Lower leg skin (tissue), 4 donors: ENCODE measurements at regions not wholly inside any gene's neighbourhood (a gene's known extent, or its start where the extent isn't known, plus 50 kb on each side); places are given as distances from the start of the nearest gene placed in this dataset.

ENCODE experiments used
- DNase-seq, 2 donors: peaks; one replicate each; pipeline ENCODE4 v3.0.0-alpha.2; 2019; ENCODE audit warnings: low spot score in 2 of 2
- H3K4me3 ChIP-seq: fragments of 200-600 bp; sonication (generic); 2 replicates; pipeline ENCODE4 v1.5.1; 2017; ENCODE audit warnings: mild to moderate bottlenecking, low read depth; ENCODE audit not compliant: poor library complexity, severe bottlenecking
- POLR2A ChIP-seq, 2 donors: fragments of 450-650 bp; IDR thresholded peaks; one replicate each; pipeline ENCODE4 v1.6.1; 2016 to 2017; ENCODE audit warnings: antibody characterized with exemption in 2 of 2, mild to moderate bottlenecking in 1 of 2, moderate library complexity in 1 of 2
- whole genome bisulfite sequencing, 2 donors: methylation state at CpG; one replicate each; pipeline ENCODE4 v1.1.5; 2018; 5-methylcytosine and 5-hydroxymethylcytosine counted together
- intact Hi-C: fragments of 100-400 bp; cut with DNase I; formaldehyde crosslinking; loops from one replicate; pipeline ENCODE4 v1.15.0; 2023; ENCODE audit warnings: low total_unique reads
- TF ChIP-seq, protein P1 (sequence below), 3 donors: fragments of 450-650 bp; IDR thresholded peaks; one replicate each; pipeline ENCODE4 v1.5.1; 2016; ENCODE audit warnings: antibody characterized with exemption in 3 of 3, mild to moderate bottlenecking in 3 of 3, moderate library complexity in 2 of 3

DNA sequence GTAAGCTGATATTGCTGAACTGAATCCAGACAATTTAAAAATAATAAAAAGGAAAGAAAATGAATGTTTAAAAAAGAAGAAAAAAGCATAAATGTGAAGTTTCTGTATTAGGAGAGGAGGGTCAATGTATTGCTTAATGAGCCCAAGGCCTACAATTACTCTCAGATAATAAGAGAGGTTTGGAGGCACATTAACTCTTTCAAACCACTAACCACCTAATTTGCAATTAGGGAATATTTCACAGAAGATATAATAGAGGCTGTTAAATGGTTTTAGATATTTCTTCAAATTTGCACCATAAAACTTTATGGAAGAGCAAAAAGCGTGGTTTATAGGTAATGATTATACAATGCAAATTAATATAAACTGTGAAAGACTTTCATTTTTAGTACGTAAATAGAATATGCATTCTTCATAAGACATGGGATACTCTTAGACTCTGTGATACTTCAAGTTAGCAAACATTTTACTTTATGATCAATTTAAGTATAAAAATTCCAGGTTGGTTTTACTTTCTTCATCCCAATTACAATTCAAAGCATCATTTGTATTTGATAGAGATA, 364.2 kb upstream of the GALNTL6 start:
- no peak overlapping the region for H3K4me3 ChIP-seq
- TF ChIP-seq POLR2A (IDR thresholded peaks at IDR 0.05) = no peak
- TF ChIP-seq, protein P1, sequence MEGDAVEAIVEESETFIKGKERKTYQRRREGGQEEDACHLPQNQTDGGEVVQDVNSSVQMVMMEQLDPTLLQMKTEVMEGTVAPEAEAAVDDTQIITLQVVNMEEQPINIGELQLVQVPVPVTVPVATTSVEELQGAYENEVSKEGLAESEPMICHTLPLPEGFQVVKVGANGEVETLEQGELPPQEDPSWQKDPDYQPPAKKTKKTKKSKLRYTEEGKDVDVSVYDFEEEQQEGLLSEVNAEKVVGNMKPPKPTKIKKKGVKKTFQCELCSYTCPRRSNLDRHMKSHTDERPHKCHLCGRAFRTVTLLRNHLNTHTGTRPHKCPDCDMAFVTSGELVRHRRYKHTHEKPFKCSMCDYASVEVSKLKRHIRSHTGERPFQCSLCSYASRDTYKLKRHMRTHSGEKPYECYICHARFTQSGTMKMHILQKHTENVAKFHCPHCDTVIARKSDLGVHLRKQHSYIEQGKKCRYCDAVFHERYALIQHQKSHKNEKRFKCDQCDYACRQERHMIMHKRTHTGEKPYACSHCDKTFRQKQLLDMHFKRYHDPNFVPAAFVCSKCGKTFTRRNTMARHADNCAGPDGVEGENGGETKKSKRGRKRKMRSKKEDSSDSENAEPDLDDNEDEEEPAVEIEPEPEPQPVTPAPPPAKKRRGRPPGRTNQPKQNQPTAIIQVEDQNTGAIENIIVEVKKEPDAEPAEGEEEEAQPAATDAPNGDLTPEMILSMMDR (IDR thresholded peaks at IDR 0.05) = no peak
- WGBS, 2 donors = 83 to 92% methylated on average over 2 of the region's 2 CpGs
- no peak for DNase-seq
- intact Hi-C loops = no loop called here

DNA sequence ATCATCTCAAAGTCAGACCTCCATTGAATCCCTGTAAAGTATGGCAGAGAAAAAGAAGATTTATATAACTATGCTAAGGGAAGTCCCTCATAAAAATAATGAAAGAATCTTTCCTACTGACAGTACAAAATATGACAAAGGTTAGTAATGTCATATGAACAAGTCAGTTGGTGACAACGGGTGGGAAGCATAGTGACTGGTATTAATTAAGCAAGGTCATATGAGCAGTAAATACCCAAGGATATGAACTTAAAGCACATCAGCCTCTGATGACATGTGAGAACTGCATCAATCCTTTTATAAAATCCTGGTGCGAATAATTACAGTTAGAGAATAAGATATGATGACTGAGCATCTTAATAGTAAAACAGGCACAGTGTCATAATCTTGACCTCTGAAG, 364.8 kb upstream of the GALNTL6 start:
- H3K4me3 ChIP-seq = no peak overlapping the region
- DNase-seq = no peak
- TF ChIP-seq, protein P1 (IDR thresholded peaks at IDR 0.05) = no peak
- no peak for TF ChIP-seq POLR2A (IDR thresholded peaks at IDR 0.05)
- intact Hi-C loops = no loop called here
- 65 to 72% methylated on average over 2 of the region's 2 CpGs for WGBS, 2 donors

DNA sequence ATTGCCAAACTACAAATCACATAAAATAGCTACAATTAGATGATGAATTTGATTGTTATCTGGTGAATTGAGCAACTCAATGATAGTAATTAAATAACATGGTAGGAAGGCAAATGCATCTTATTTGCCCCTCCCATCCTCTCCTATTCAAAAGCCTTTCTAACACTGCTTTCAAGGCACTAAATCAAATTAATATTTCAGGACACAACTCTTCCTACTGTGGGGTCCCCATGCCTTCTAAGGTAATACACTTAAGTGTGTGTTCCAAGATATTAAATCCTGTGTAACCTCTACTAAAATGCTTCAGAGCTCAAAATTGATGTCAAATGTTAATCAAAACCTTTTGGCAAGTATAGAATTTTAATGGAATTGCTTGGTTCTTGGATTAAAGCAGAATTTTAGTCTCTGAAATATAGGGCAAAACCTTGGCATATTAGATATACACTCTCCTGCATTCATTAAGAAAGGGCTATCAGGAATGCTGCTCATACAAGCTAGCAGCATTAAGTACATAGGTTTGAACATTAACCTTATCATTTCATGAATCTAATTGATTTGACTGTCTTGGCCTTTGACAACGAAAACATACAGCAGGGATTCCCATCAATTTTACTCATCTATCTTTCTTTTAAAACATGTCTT, 371.8 kb upstream of the GALNTL6 start:
- intact Hi-C loops = no loop called here
- no peak overlapping the region for H3K4me3 ChIP-seq
- WGBS, 2 donors = 45 to 53% methylated on average over 1 of the region's 1 CpG
- TF ChIP-seq POLR2A (IDR thresholded peaks at IDR 0.05) = no peak
- TF ChIP-seq, protein P1 (IDR thresholded peaks at IDR 0.05) = no peak
- no peak for DNase-seq

DNA sequence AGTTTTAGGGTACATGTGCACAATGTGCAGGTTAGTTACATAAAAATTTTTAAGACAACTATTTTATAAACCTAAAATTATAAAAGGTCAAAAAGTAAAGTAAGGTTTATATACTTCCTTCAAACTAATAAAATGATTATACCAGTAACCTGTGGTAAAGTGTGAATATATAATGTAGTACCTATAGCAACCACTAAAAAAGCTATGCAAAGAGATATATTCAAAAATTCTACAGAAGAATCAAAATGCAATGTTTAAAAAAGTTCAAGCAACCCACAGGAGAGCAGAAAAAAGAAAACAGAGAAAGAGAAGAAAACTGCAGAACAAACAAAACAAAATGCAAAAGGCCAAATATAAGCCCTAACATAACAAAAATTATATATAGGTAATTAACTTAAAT, 379.5 kb upstream of the GALNTL6 start:
- intact Hi-C loops = no loop called here
- no peak for DNase-seq
- H3K4me3 ChIP-seq = no peak overlapping the region
- TF ChIP-seq POLR2A (IDR thresholded peaks at IDR 0.05) = no peak
- TF ChIP-seq, protein P1 (IDR thresholded peaks at IDR 0.05) = no peak

DNA sequence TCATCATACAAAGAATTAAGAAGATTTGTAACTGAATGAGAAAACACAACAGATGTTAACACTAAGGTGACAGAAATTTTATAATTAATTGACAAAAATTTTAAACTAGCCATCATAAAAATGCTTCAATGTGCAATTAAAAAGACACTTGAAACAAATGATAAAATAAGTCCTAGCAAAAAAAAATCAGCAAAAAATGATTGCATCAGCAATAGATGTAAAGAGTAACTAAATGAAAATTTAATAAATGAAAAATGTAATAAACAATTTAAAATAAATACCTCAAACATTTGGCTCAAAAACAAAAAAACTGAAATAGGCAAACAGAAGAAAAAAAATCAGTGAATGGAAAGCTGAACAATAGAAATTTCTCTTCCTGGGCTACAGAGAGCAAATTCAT, 380.7 kb upstream of the GALNTL6 start:
- intact Hi-C loops = no loop called here
- no peak for TF ChIP-seq POLR2A (IDR thresholded peaks at IDR 0.05)
- TF ChIP-seq, protein P1 (IDR thresholded peaks at IDR 0.05) = no peak

DNA sequence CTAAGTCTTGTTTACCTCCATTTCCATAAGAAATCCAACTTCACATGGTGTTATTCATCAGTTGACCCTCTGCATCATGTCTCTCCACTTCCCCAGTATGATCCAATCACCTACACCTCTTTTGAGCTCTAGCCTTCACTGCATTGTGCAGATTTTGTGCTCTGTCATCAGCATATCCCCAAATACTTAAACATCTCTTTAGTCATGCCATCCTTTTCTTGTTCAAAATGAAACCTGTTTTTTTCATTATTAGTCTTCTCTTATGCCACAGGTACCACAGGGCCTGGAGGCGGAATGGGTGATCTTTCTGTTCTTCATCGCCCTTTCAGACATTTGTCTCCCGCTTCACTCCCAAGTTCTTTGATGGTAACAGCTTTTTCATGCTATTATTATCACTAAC, 382.7 kb upstream of the GALNTL6 start:
- no peak for DNase-seq

More for the DNA sequence above, 380.7 kb upstream of the GALNTL6 start:
- H3K4me3 ChIP-seq = no peak overlapping the region
- DNase-seq = no peak

More for the DNA sequence above, 382.7 kb upstream of the GALNTL6 start:
- intact Hi-C loops = no loop called here
- TF ChIP-seq, protein P1 (IDR thresholded peaks at IDR 0.05) = no peak
- TF ChIP-seq POLR2A (IDR thresholded peaks at IDR 0.05) = no peak
- H3K4me3 ChIP-seq = no peak overlapping the region
- WGBS, 2 donors = 92% methylated on average over 3 of the region's 3 CpGs
